SK-N-SH (cell line): ENCODE measurements at regions not wholly inside any gene's neighbourhood (a gene's known extent, or its start where the extent isn't known, plus 50 kb on each side); places are given as distances from the start of the nearest gene placed in this dataset.
A peak's percentile ranks its signal among the peaks of the same experiment; 100 is the strongest.

Source experiments
- ELF1 ChIP-seq: IDR thresholded peaks from 2 replicates; pipeline ENCODE4 v1.4.0; 2012
- EZH2phosphoT487 ChIP-seq: fragments of 200-600 bp; sonication (generic); IDR thresholded peaks from 2 replicates; pipeline ENCODE4 v1.6.1; 2017; ENCODE audit warnings: low read depth, mixed run types, mild to moderate bottlenecking, antibody characterized with exemption, moderate library complexity, borderline replicate concordance
- FOXM1 ChIP-seq: IDR thresholded peaks from 2 replicates; pipeline ENCODE4 v1.4.0; 2012; ENCODE audit warnings: low read depth, mild to moderate bottlenecking
- GATA2 ChIP-seq: sonication (generic); formaldehyde crosslinking; IDR thresholded peaks from 2 replicates; pipeline ENCODE4 v1.5.0; 2020; ENCODE audit warnings: mild to moderate bottlenecking, missing genetic modification reagents
- JUND ChIP-seq: IDR thresholded peaks from 2 replicates; pipeline ENCODE4 v1.4.0; 2012
- MXI1 ChIP-seq: IDR thresholded peaks from 2 replicates; pipeline ENCODE4 v1.6.1; 2012; ENCODE audit warnings: mild to moderate bottlenecking, low read depth, low read length, improper control_type of control experiment
- NFIC ChIP-seq: IDR thresholded peaks from 2 replicates; pipeline ENCODE4 v1.4.0; 2012; ENCODE audit warnings: borderline replicate concordance
- POLR2AphosphoS5 ChIP-seq: IDR thresholded peaks from 2 replicates; pipeline ENCODE4 v1.6.1; 2012; ENCODE audit warnings: low read depth, low read length
- RCOR1 ChIP-seq: fragments of 150-350 bp; IDR thresholded peaks from 2 replicates; pipeline ENCODE4 v1.6.1; 2017; ENCODE audit warnings: antibody characterized with exemption, low read length
- RFX5 ChIP-seq: IDR thresholded peaks from 2 replicates; pipeline ENCODE4 v1.6.1; 2012; ENCODE audit warnings: mild to moderate bottlenecking, improper control_type of control experiment, low read length
- RXRA ChIP-seq: IDR thresholded peaks from 2 replicates; pipeline ENCODE4 v1.4.0; 2012; ENCODE audit warnings: low read depth, mild to moderate bottlenecking, borderline replicate concordance
- SIN3A ChIP-seq: IDR thresholded peaks from 2 replicates; pipeline ENCODE4 v1.6.1; 2012; ENCODE audit warnings: low read depth, mild to moderate bottlenecking, low read length, moderate library complexity, borderline replicate concordance
- SMC3 ChIP-seq: IDR thresholded peaks from 2 replicates; pipeline ENCODE4 v1.6.1; 2012; ENCODE audit warnings: low read depth, low read length, improper control_type of control experiment
- TAF1 ChIP-seq: IDR thresholded peaks from 2 replicates; pipeline ENCODE4 v1.6.1; 2012; ENCODE audit warnings: low read depth, mild to moderate bottlenecking, low read length, moderate library complexity, borderline replicate concordance
- TCF12 ChIP-seq: IDR thresholded peaks from 2 replicates; pipeline ENCODE4 v1.4.0; 2012
- TEAD4 ChIP-seq: IDR thresholded peaks from 2 replicates; pipeline ENCODE4 v1.4.0; 2012; ENCODE audit warnings: mild to moderate bottlenecking, borderline replicate concordance; ENCODE audit not compliant: insufficient read depth
- TF ChIP-seq, protein P1 (sequence below): IDR thresholded peaks from 2 replicates; pipeline ENCODE4 v1.4.0; 2012; ENCODE audit warnings: low read depth, borderline replicate concordance
- TF ChIP-seq, protein P2 (sequence below): IDR thresholded peaks from 2 replicates; pipeline ENCODE4 v1.4.0; 2012; ENCODE audit warnings: low read depth, borderline replicate concordance
- TF ChIP-seq, protein P3 (sequence below): fragments of 200-600 bp; sonication (generic); IDR thresholded peaks from 2 replicates; pipeline ENCODE4 v1.6.1; 2017; ENCODE audit warnings: antibody characterized with exemption, mild to moderate bottlenecking, moderate library complexity
- TF ChIP-seq, protein P4 (sequence below): IDR thresholded peaks from 2 replicates; pipeline ENCODE4 v1.4.0; 2012; ENCODE audit warnings: low read depth

DNA sequence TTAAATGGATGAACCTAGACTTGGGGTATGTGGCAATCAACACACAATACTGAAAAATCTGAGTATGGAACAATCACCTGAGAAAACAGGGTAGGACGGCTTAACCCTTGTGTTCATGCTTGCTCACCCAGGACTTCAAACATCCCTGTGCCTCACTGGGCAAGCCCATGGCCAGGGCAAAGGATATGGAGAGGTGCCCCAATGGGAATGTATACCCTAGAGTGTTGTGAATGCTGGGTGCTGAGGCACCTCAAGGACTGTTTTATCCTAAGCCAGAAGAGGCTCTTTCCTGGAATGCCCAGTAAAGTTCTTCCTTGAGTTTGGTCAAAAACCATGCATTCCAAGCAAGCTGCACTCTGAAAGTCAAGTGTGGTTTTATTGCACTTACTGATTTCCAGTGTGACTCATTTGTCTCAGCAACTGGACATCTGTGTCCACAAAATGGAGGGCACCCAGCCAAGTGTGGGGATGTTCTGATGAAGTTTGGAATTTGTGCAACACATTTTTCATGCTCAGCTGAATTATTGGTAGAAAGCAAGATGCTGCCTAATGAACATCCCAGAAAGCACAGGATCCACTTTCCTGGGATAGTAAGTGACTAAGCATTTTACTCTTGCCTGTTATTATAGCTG is 531.3 kb downstream of the RFC3 start (continued):
- TF ChIP-seq, protein P1, sequence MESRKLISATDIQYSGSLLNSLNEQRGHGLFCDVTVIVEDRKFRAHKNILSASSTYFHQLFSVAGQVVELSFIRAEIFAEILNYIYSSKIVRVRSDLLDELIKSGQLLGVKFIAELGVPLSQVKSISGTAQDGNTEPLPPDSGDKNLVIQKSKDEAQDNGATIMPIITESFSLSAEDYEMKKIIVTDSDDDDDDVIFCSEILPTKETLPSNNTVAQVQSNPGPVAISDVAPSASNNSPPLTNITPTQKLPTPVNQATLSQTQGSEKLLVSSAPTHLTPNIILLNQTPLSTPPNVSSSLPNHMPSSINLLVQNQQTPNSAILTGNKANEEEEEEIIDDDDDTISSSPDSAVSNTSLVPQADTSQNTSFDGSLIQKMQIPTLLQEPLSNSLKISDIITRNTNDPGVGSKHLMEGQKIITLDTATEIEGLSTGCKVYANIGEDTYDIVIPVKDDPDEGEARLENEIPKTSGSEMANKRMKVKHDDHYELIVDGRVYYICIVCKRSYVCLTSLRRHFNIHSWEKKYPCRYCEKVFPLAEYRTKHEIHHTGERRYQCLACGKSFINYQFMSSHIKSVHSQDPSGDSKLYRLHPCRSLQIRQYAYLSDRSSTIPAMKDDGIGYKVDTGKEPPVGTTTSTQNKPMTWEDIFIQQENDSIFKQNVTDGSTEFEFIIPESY = peak; percentile 73; the same call in 1 of the 2 replicates
- TF ChIP-seq JUND = peak; percentile 93
- TF ChIP-seq MXI1 = no peak
- no peak for TF ChIP-seq GATA2 (CRISPR knock-in tag)
- TF ChIP-seq NFIC = peak; percentile 97
- TF ChIP-seq SIN3A = no peak
- TF ChIP-seq TAF1 = no peak
- no peak for TF ChIP-seq ELF1
- TF ChIP-seq, protein P2, sequence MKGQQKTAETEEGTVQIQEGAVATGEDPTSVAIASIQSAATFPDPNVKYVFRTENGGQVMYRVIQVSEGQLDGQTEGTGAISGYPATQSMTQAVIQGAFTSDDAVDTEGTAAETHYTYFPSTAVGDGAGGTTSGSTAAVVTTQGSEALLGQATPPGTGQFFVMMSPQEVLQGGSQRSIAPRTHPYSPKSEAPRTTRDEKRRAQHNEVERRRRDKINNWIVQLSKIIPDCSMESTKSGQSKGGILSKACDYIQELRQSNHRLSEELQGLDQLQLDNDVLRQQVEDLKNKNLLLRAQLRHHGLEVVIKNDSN = no peak
- no peak for TF ChIP-seq EZH2phosphoT487
- peak; percentile 96 for TF ChIP-seq TEAD4
- peak; percentile 69; the same call in 1 of the 2 replicates for TF ChIP-seq POLR2AphosphoS5
- no peak for TF ChIP-seq SMC3
- no peak for TF ChIP-seq RCOR1
- TF ChIP-seq, protein P3, sequence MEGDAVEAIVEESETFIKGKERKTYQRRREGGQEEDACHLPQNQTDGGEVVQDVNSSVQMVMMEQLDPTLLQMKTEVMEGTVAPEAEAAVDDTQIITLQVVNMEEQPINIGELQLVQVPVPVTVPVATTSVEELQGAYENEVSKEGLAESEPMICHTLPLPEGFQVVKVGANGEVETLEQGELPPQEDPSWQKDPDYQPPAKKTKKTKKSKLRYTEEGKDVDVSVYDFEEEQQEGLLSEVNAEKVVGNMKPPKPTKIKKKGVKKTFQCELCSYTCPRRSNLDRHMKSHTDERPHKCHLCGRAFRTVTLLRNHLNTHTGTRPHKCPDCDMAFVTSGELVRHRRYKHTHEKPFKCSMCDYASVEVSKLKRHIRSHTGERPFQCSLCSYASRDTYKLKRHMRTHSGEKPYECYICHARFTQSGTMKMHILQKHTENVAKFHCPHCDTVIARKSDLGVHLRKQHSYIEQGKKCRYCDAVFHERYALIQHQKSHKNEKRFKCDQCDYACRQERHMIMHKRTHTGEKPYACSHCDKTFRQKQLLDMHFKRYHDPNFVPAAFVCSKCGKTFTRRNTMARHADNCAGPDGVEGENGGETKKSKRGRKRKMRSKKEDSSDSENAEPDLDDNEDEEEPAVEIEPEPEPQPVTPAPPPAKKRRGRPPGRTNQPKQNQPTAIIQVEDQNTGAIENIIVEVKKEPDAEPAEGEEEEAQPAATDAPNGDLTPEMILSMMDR = no peak
- TF ChIP-seq, protein P4, sequence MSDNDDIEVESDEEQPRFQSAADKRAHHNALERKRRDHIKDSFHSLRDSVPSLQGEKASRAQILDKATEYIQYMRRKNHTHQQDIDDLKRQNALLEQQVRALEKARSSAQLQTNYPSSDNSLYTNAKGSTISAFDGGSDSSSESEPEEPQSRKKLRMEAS = peak; percentile 79; the same call in 1 of the 2 replicates
- TF ChIP-seq FOXM1 = peak; percentile 67; the same call in 1 of the 2 replicates
- TF ChIP-seq TCF12 = peak; percentile 98
- TF ChIP-seq RFX5 = no peak
- TF ChIP-seq RXRA = peak; percentile 63
